Loucy (cell line): ENCODE measurements at regions not wholly inside any gene's neighbourhood (a gene's known extent, or its start where the extent isn't known, plus 50 kb on each side); places are given as distances from the start of the nearest gene placed in this dataset.

ENCODE experiments used
- H2AFZ ChIP-seq: fragments of 200-600 bp; sonication (generic); 2 replicates; pipeline ENCODE4 v1.6.0; 2016; ENCODE audit warnings: antibody characterized with exemption, mild to moderate bottlenecking, low read length, moderate library complexity
- H3F3A ChIP-seq: fragments of 200-600 bp; 2 replicates; pipeline ENCODE4 v1.6.0; 2016; ENCODE audit warnings: antibody characterized with exemption, low read depth, mild to moderate bottlenecking
- H3K27me3 ChIP-seq: fragments of 200-600 bp; sonication (generic); 2 replicates; pipeline ENCODE4 v1.6.1; 2014; ENCODE audit warnings: low read length, mild to moderate bottlenecking; ENCODE audit not compliant: insufficient read depth, poor library complexity, severe bottlenecking
- H3K36me3 ChIP-seq: fragments of 200-600 bp; sonication (generic); 2 replicates; pipeline ENCODE4 v1.6.1; 2016; ENCODE audit warnings: low read length; ENCODE audit not compliant: insufficient read depth
- H3K4me1 ChIP-seq: fragments of 200-600 bp; sonication (generic); 2 replicates; pipeline ENCODE4 v1.5.1; 2014; ENCODE audit warnings: low read length, mild to moderate bottlenecking; ENCODE audit not compliant: insufficient read depth, poor library complexity, severe bottlenecking
- H3K4me2 ChIP-seq: fragments of 200-600 bp; sonication (generic); 2 replicates; pipeline ENCODE4 v1.6.0; 2014; ENCODE audit warnings: antibody characterized with exemption, low read length, low read depth, mild to moderate bottlenecking; ENCODE audit not compliant: poor library complexity, severe bottlenecking
- H3K4me3 ChIP-seq: fragments of 200-600 bp; sonication (generic); 2 replicates; pipeline ENCODE4 v1.5.1; 2014; ENCODE audit warnings: low read length, mild to moderate bottlenecking, mixed read lengths; ENCODE audit not compliant: poor library complexity, severe bottlenecking
- H3K79me2 ChIP-seq: fragments of 200-600 bp; sonication (generic); 2 replicates; pipeline ENCODE4 v1.6.1; 2014; ENCODE audit warnings: low read length; ENCODE audit not compliant: insufficient read depth
- H3K9ac ChIP-seq: fragments of 200-600 bp; sonication (generic); 2 replicates; pipeline ENCODE4 v1.6.0; 2014; ENCODE audit warnings: mild to moderate bottlenecking, low read depth, low read length, moderate library complexity; ENCODE audit not compliant: poor library complexity, severe bottlenecking
- H3K9me2 ChIP-seq: fragments of 200-600 bp; sonication (generic); replicated peaks from 2 replicates; pipeline ENCODE4 v1.6.1; 2016; ENCODE audit warnings: low read depth, low read length, mixed read lengths
- H3K9me3 ChIP-seq: fragments of 200-600 bp; sonication (generic); 2 replicates; pipeline ENCODE4 v1.6.1; 2014; ENCODE audit warnings: mild to moderate bottlenecking, antibody characterized with exemption, low read length, low read depth; ENCODE audit not compliant: insufficient read depth
- H4K20me1 ChIP-seq: fragments of 200-600 bp; sonication (generic); 2 replicates; pipeline ENCODE4 v1.6.0; 2014; ENCODE audit warnings: antibody characterized with exemption, low read length, mild to moderate bottlenecking; ENCODE audit not compliant: insufficient read depth, poor library complexity, severe bottlenecking
- EZH2phosphoT487 ChIP-seq: fragments of 200-600 bp; IDR thresholded peaks from 2 replicates; pipeline ENCODE4 v1.6.1; 2018; ENCODE audit warnings: antibody characterized with exemption, mild to moderate bottlenecking, moderate library complexity, borderline replicate concordance
- TF ChIP-seq, protein P1 (sequence below): fragments of 200-600 bp; sonication (generic); conservative IDR thresholded peaks from 2 replicates; pipeline ENCODE4 v1.5.1; 2014; ENCODE audit warnings: mild to moderate bottlenecking, antibody characterized with exemption, low read length

DNA sequence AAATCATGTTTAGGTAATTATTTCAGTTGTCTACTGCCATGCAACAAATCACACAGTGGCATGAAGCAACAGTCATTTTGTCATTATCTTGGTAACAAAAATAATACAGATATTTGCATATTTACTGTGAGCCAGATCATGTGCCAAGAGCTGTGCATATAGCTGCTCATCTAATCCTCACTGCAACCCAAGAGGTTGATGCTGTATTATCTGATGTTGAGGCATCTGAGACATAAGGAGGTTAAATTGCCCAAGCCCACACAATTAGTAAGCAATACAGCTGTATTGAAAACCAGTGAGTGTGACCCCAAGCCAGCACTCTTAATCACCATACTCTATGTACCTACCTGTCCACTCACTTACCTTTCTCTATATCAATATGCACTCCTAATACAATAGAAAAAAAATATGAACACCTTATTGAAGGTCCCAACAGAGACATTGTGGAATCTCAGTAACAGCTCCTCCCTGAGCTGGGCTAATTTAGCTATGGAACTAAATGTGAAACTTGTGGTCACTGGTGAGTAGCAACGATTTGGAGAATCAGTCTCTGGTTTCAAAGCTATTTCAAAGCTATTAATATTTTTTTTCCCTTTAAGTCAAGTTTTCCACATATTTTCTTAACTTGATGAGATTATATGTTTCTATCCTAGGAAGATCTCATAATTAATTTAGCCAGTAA lies 185.2 kb downstream of the KLF12 start:
- H3K4me3 ChIP-seq: no peak overlapping the region

DNA sequence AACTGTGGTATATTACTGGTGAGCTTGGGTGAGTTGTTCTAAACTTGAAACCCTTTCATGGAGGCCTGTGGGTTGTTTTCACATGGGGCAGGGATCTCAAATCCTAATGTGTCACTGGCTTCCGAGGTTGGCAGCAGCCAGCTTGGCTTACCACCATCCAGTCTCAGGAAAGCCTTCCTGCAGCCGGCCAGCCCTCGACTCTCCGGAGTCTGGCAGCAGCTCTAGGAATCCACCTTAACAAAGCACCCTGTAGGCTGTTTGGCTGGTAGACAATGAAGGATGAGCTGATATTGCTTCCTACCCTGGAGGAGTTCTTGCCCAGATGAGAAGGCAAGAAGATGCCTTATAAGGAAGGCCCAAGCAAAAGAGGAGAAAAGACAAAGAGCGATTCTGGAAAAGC lies 188.3 kb downstream of the KLF12 start:
- Histone ChIP-seq H3K27me3 (no peaks in the 10 kb centered on the region), H4K20me1 (no peaks in the 10 kb centered on the region), H2AFZ (no peak overlapping the region), H3K4me3 (no peak overlapping the region), H3K4me1 (peaks cover 24% of the 10 kb centered on the region), H3K36me3 (peaks cover 13% of the 10 kb centered on the region; the same call in 1 of the 2 replicates), H3K9ac (no peak overlapping the region), H3K4me2 (no peak overlapping the region), H3K79me2 (no peaks in the 10 kb centered on the region), H3F3A (peaks cover 7% of the 10 kb centered on the region; the same call in 1 of the 2 replicates), H3K9me2 (no peaks in the 10 kb centered on the region), H3K9me3 (no peaks in the 10 kb centered on the region)
- TF ChIP-seq, protein P1, sequence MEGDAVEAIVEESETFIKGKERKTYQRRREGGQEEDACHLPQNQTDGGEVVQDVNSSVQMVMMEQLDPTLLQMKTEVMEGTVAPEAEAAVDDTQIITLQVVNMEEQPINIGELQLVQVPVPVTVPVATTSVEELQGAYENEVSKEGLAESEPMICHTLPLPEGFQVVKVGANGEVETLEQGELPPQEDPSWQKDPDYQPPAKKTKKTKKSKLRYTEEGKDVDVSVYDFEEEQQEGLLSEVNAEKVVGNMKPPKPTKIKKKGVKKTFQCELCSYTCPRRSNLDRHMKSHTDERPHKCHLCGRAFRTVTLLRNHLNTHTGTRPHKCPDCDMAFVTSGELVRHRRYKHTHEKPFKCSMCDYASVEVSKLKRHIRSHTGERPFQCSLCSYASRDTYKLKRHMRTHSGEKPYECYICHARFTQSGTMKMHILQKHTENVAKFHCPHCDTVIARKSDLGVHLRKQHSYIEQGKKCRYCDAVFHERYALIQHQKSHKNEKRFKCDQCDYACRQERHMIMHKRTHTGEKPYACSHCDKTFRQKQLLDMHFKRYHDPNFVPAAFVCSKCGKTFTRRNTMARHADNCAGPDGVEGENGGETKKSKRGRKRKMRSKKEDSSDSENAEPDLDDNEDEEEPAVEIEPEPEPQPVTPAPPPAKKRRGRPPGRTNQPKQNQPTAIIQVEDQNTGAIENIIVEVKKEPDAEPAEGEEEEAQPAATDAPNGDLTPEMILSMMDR: no peak
- no peak for TF ChIP-seq EZH2phosphoT487

More for the DNA sequence above, 185.2 kb downstream of the KLF12 start:
- Histone ChIP-seq H3K79me2 (no peaks in the 10 kb centered on the region), H3K36me3 (no peaks in the 10 kb centered on the region), H3F3A (0 out of 2 replicates have a peak, but pooled peaks cover 2% of the 10 kb centered on the region), H4K20me1 (no peaks in the 10 kb centered on the region), H3K9me2 (no peaks in the 10 kb centered on the region), H3K9me3 (no peaks in the 10 kb centered on the region), H3K9ac (no peak overlapping the region), H3K4me1 (peaks cover 25% of the 10 kb centered on the region), H3K27me3 (no peaks in the 10 kb centered on the region), H2AFZ (no peak overlapping the region), H3K4me2 (no peak overlapping the region)
- TF ChIP-seq EZH2phosphoT487: no peak
- TF ChIP-seq, protein P1: no peak

GRCh38 chr13:73945382-73945781 lies 188.8 kb downstream of the KLF12 start:
- Histone ChIP-seq H4K20me1 (no peaks in the 10 kb centered on the region), H3K27me3 (no peaks in the 10 kb centered on the region), H3K9me2 (no peaks in the 10 kb centered on the region), H3K36me3 (peaks cover 13% of the 10 kb centered on the region; the same call in 1 of the 2 replicates), H2AFZ (no peak overlapping the region), H3K79me2 (no peaks in the 10 kb centered on the region), H3K4me3 (no peak overlapping the region), H3K9ac (no peak overlapping the region), H3K9me3 (no peaks in the 10 kb centered on the region), H3K4me2 (no peak overlapping the region), H3F3A (peaks cover 7% of the 10 kb centered on the region; the same call in 1 of the 2 replicates), H3K4me1 (peaks cover 24% of the 10 kb centered on the region)
- TF ChIP-seq, protein P1: peak; percentile 24
- no peak for TF ChIP-seq EZH2phosphoT487
